DOHH2 (cell line): ENCODE measurements at regions not wholly inside any gene's neighbourhood (a gene's known extent, or its start where the extent isn't known, plus 50 kb on each side); places are given as distances from the start of the nearest gene placed in this dataset.

Experiments used
- EZH2phosphoT487 ChIP-seq: fragments of 200-600 bp; sonication (generic); IDR thresholded peaks from 2 replicates; pipeline ENCODE4 v1.6.1; 2017; ENCODE audit warnings: borderline replicate concordance, mild to moderate bottlenecking, antibody characterized with exemption, low read length, moderate library complexity, mixed read lengths
- TF ChIP-seq, protein P1 (sequence below): fragments of 200-600 bp; sonication (generic); IDR thresholded peaks from one replicate; pipeline ENCODE4 v1.5.1; 2014; ENCODE audit warnings: antibody characterized with exemption, mild to moderate bottlenecking, low read depth, low read length; ENCODE audit not compliant: poor library complexity, severe bottlenecking

DNA sequence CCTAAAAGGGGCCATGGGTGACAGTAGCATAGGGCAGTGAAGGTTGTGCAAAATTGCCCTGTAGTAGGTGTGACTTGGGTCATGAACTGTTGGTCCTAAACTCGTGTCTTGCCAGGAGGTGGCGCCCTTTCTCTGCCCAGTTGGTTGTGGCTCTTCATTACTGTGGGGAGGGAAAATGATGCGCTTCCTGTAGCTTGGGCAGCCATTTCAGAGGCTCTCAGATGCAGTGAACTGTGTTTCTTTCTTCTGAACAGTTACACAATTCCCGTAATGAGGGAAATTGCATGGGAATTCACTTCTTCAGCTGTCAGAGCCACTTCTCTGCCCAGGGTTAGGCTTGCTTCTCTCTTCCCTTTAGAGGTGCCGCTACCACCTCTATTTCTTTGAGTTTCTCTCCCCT is 148.1 kb upstream of the NRXN3 start:
- TF ChIP-seq, protein P1, sequence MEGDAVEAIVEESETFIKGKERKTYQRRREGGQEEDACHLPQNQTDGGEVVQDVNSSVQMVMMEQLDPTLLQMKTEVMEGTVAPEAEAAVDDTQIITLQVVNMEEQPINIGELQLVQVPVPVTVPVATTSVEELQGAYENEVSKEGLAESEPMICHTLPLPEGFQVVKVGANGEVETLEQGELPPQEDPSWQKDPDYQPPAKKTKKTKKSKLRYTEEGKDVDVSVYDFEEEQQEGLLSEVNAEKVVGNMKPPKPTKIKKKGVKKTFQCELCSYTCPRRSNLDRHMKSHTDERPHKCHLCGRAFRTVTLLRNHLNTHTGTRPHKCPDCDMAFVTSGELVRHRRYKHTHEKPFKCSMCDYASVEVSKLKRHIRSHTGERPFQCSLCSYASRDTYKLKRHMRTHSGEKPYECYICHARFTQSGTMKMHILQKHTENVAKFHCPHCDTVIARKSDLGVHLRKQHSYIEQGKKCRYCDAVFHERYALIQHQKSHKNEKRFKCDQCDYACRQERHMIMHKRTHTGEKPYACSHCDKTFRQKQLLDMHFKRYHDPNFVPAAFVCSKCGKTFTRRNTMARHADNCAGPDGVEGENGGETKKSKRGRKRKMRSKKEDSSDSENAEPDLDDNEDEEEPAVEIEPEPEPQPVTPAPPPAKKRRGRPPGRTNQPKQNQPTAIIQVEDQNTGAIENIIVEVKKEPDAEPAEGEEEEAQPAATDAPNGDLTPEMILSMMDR = peak; percentile 83
- no peak for TF ChIP-seq EZH2phosphoT487
